ENCODE measurements at regions not wholly inside any gene's neighbourhood (a gene's known extent, or its start where the extent isn't known, plus 50 kb on each side); places are given as distances from the start of the nearest gene placed in this dataset.

GRCh38 chr2:15729709-15730544 lies 138.3 kb downstream of the DDX1 start:
- Histone ChIP-seq H3K27ac (peak overlapping the region; percentile 41), H3K27me3 (ENCODE audit: control insufficient read depth, insufficient read depth, low read length) (no peaks in the 10 kb centered on the region), H3K4me2 (ENCODE audit: low read length) (peak overlapping the region; percentile 7), H3K4me1 (peaks cover 16% of the 10 kb centered on the region), H3K36me3 (ENCODE audit: control insufficient read depth, insufficient read depth, low read length) (no peaks in the 10 kb centered on the region), H3K9me3 (ENCODE audit: control insufficient read depth, low read length) (no peaks in the 10 kb centered on the region), H2AFZ (peak overlapping the region; percentile 4), H3K9ac (no peak overlapping the region), H3K79me2 (no peaks in the 10 kb centered on the region), H3K4me3 (ENCODE audit: low read depth, low read length) (no peak overlapping the region)
- TF ChIP-seq CTCF (IDR thresholded peaks at IDR 0.05), result no peak

GRCh38 chr2:15730545-15731212 lies 139.0 kb downstream of the DDX1 start:
- TF ChIP-seq CTCF (IDR thresholded peaks at IDR 0.05), result no peak
- no peak overlapping the region for H3K9ac ChIP-seq
- H3K9me3 ChIP-seq (ENCODE audit: control insufficient read depth, low read length), result no peaks in the 10 kb centered on the region
- peak overlapping the region; percentile 7 for H3K4me2 ChIP-seq (ENCODE audit: low read length)
- peak overlapping the region; percentile 41 for H3K27ac ChIP-seq
- H3K4me3 ChIP-seq (ENCODE audit: low read depth, low read length), result no peak overlapping the region
- no peaks in the 10 kb centered on the region for H3K79me2 ChIP-seq
- no peaks in the 10 kb centered on the region for H3K27me3 ChIP-seq (ENCODE audit: control insufficient read depth, insufficient read depth, low read length)
- H3K36me3 ChIP-seq (ENCODE audit: control insufficient read depth, insufficient read depth, low read length), result no peaks in the 10 kb centered on the region
- H2AFZ ChIP-seq, result no peak overlapping the region
- peaks cover 16% of the 10 kb centered on the region for H3K4me1 ChIP-seq

GRCh38 chr2:15731213-15731888 lies 139.7 kb downstream of the DDX1 start:
- Histone ChIP-seq H3K4me1 (peaks cover 16% of the 10 kb centered on the region), H2AFZ (no peak overlapping the region), H3K9ac (no peak overlapping the region)

DNA sequence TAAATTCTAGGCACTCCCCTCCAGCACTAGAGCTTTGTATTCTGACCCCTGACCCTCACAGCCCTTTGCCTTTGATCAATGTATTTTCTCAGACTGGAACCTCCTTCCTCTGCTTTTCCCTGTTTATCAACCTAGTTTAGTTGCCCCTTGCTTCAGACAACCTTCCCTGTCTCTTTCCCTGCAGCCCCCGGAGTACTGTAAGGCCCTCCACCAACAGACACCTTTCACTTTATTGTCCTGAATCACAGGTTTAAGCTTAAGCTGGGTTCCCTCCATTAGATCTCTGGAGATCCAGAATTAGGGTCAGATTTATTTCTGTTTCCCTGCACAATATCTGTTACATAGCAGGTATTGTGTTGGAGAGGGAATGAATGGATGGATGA lies 140.2 kb downstream of the DDX1 start:
- no peak for TF ChIP-seq CTCF (IDR thresholded peaks at IDR 0.05)
- Histone ChIP-seq H3K36me3 (ENCODE audit: control insufficient read depth, insufficient read depth, low read length) (no peaks in the 10 kb centered on the region), H3K9me3 (ENCODE audit: control insufficient read depth, low read length) (no peaks in the 10 kb centered on the region), H3K4me2 (ENCODE audit: low read length) (no peak overlapping the region), H3K4me3 (ENCODE audit: low read depth, low read length) (no peak overlapping the region), H3K27ac (no peak overlapping the region), H3K27me3 (ENCODE audit: control insufficient read depth, insufficient read depth, low read length) (no peaks in the 10 kb centered on the region), H3K79me2 (no peaks in the 10 kb centered on the region), H2AFZ (no peak overlapping the region), H3K9ac (no peak overlapping the region), H3K4me1 (peaks cover 16% of the 10 kb centered on the region)

More at GRCh38 chr2:15731213-15731888, 139.7 kb downstream of the DDX1 start:
- no peak overlapping the region for H3K4me3 ChIP-seq (ENCODE audit: low read depth, low read length)
- no peak overlapping the region for H3K4me2 ChIP-seq (ENCODE audit: low read length)
- no peaks in the 10 kb centered on the region for H3K9me3 ChIP-seq (ENCODE audit: control insufficient read depth, low read length)
- H3K27ac ChIP-seq, result no peak overlapping the region
- no peaks in the 10 kb centered on the region for H3K36me3 ChIP-seq (ENCODE audit: control insufficient read depth, insufficient read depth, low read length)
- H3K79me2 ChIP-seq, result no peaks in the 10 kb centered on the region
- no peak for TF ChIP-seq CTCF (IDR thresholded peaks at IDR 0.05)
- no peaks in the 10 kb centered on the region for H3K27me3 ChIP-seq (ENCODE audit: control insufficient read depth, insufficient read depth, low read length)
